Bronchial epithelial cell (primary cell): ENCODE measurements at regions not wholly inside any gene's neighbourhood (a gene's known extent, or its start where the extent isn't known, plus 50 kb on each side); places are given as distances from the start of the nearest gene placed in this dataset.
A peak's percentile ranks its signal among the peaks of the same experiment; 100 is the strongest.

Experiments
- DNase-seq: peaks from one replicate; pipeline ENCODE4 v3.0.0-alpha.2; 2010; ENCODE audit warnings: low read depth
- FAIRE-seq: peaks from 2 replicates; lab custom pipeline; 2011; peaks lifted over from hg19 to GRCh38; lab: Jason Lieb, UNC
- H3K27me3 ChIP-seq: 2 replicates; pipeline ENCODE4 v1.5.1; 2011; ENCODE audit warnings: low read length; ENCODE audit not compliant: control insufficient read depth, insufficient read depth
- H3K36me3 ChIP-seq: 2 replicates; pipeline ENCODE4 v1.5.1; 2011; ENCODE audit warnings: low read length; ENCODE audit not compliant: control insufficient read depth, insufficient read depth
- H3K4me3 ChIP-seq: 2 replicates; pipeline ENCODE4 v1.5.1; 2011; ENCODE audit warnings: mild to moderate bottlenecking, low read depth, low read length, control low read depth
- TF ChIP-seq, protein P1 (sequence below): IDR thresholded peaks from 2 replicates; pipeline ENCODE4 v1.5.1; 2011; ENCODE audit warnings: mild to moderate bottlenecking, moderate library complexity, low read length, control low read depth, inconsistent platforms; ENCODE audit not compliant: insufficient read depth, severe bottlenecking

DNA sequence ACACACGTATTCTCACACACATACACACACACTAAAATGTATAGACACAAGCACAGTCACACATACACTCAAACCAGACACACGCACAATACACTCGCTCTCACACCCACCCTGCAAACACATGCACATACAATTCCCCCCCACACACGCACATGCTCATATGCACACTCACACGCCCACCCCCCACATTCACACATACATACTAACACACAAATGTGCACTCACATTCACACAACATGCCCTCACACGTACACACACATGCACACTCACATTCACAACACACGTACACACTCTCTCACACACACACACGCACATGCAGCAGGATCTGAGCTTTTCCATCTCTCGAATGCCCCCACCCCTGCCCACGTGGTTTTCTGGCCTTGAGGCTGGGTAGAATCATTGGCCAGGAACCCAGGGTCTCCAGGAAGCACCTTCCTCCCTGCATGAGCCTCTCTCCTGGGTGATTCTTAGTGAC lies 589.7 kb downstream of the PTPRU start:
- FAIRE-seq, result no peak
- Histone ChIP-seq H3K4me3 (no peak overlapping the region), H3K36me3 (no peaks in the 10 kb centered on the region), H3K27me3 (no peaks in the 10 kb centered on the region)
- TF ChIP-seq, protein P1, sequence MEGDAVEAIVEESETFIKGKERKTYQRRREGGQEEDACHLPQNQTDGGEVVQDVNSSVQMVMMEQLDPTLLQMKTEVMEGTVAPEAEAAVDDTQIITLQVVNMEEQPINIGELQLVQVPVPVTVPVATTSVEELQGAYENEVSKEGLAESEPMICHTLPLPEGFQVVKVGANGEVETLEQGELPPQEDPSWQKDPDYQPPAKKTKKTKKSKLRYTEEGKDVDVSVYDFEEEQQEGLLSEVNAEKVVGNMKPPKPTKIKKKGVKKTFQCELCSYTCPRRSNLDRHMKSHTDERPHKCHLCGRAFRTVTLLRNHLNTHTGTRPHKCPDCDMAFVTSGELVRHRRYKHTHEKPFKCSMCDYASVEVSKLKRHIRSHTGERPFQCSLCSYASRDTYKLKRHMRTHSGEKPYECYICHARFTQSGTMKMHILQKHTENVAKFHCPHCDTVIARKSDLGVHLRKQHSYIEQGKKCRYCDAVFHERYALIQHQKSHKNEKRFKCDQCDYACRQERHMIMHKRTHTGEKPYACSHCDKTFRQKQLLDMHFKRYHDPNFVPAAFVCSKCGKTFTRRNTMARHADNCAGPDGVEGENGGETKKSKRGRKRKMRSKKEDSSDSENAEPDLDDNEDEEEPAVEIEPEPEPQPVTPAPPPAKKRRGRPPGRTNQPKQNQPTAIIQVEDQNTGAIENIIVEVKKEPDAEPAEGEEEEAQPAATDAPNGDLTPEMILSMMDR, result no peak
- no peak for DNase-seq

DNA sequence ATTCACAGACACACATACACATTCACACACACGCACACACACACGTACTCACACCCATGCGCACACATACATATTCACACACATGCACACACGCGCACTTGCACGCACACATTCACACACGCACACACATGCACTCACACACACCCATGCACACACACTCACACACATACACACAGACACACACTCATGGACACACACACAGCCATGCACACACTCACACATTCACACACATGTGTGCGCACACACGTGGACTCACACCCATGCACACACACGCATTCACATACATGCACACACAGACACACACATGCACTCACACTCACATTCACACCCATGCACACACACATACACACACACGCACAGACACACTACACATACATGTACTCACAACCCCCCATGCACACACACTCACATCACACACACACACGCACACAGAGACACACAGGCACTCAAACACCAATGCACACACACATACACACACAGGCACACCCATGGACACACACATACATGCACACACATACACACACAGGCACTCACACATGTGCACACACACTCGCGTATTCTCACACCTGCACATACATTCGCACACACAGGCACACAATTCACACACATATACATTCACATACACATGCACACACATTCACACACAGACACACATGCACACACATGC lies 589.1 kb downstream of the PTPRU start:
- Histone ChIP-seq H3K27me3 (no peaks in the 10 kb centered on the region), H3K4me3 (no peak overlapping the region), H3K36me3 (no peaks in the 10 kb centered on the region)
- TF ChIP-seq, protein P1, result no peak
- DNase-seq (no peak), FAIRE-seq (peak; percentile 99)

DNA sequence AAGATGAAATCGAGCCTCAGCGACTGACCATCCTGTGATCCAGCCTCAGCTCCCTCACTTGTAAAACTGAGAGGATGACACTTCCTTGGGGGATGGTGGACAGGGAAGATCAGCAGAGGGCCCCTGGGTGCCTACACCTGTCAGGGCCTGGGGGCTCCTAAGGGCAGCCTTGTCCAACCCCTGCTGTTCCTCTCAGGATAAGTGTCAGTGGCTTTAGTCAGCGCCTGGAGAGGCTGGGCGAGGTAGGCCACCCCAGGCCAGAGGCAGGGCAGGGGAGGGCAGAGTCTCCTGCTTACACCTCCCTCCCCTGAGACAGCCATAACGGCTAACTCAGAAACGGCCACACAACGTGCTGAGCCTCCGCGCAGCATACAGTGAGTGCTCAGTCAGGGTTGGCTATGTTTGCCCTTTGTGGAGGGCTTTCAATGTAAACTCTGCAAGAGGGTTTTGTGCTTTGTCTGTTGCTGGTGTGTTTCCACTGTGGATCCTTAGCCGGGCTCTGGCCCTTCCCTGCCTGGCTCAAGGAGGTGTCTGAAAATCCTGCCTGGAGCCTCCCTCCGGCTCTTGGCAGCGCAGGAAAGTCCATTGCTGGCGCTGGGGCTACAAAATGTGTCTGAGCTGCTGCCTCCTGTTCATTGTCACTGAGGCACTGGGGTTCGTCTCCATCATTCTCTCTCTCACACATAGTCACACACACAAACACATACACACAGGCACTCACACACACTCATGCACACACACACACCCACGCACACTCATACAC lies 588.4 kb downstream of the PTPRU start:
- H3K4me3 ChIP-seq, result no peak overlapping the region
- H3K27me3 ChIP-seq, result no peaks in the 10 kb centered on the region
- H3K36me3 ChIP-seq, result no peaks in the 10 kb centered on the region
- DNase-seq, result no peak
- TF ChIP-seq, protein P1, result no peak
- FAIRE-seq, result no peak

DNA sequence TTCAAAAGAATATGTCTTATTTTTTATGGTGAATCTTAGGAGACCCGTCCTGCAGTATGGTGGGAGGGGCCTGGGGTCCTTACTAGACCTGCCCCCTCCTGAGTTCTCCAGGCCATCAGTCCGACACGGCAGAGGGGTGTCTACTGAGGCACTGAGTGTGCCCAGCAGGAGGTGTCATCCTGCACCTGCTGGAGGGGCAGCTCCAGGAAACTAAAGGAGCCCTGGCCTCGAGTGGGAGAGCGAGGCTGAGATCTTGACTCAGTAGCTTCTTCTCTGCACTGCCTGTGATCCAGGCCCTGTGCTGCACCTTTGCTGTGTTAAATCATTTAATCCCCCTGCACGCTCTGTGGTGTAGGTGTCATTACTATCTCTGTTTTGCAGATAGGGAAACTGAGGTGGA lies 587.7 kb downstream of the PTPRU start:
- Histone ChIP-seq H3K4me3 (no peak overlapping the region), H3K27me3 (no peaks in the 10 kb centered on the region), H3K36me3 (no peaks in the 10 kb centered on the region)
- TF ChIP-seq, protein P1, result no peak
- FAIRE-seq (no peak), DNase-seq (no peak)

DNA sequence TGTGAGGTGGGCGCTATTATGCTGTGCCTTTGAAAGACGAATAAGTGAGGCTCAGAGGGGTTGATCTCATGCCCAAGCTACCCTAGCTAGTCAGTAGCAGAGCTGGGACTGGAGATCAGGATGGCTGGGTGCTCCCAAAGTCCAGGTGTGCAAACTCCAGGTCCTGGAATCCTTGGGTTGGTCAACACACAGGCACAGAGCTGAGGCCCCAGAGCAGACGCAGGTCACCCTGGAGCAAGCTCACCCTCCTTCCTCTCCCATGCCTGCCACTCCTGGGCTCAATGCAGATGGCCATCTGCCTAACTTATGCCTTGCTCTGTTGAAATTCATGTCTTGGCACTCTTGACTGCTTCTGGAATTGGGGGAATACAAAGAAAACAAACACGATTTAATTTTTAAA lies 587.2 kb downstream of the PTPRU start:
- TF ChIP-seq, protein P1, result no peak
- Histone ChIP-seq H3K27me3 (no peaks in the 10 kb centered on the region), H3K36me3 (no peaks in the 10 kb centered on the region), H3K4me3 (no peak overlapping the region)
- DNase-seq (no peak), FAIRE-seq (peak; percentile 89)
